MM.1S (cell line): ENCODE measurements at regions not wholly inside any gene's neighbourhood (a gene's known extent, or its start where the extent isn't known, plus 50 kb on each side); places are given as distances from the start of the nearest gene placed in this dataset.

Experiments used
- DNase-seq: peaks from one replicate; pipeline ENCODE4 v3.0.0-alpha.2; 2015
- H2AFZ ChIP-seq: fragments of 300-600 bp; sonication (generic); 2 replicates; pipeline ENCODE4 v1.6.0; 2016; ENCODE audit warnings: antibody characterized with exemption, low read length
- H3F3A ChIP-seq: fragments of 300-600 bp; sonication (generic); 2 replicates; pipeline ENCODE4 v1.6.1; 2016; ENCODE audit warnings: mild to moderate bottlenecking, antibody characterized with exemption, low read length, moderate library complexity, mixed read lengths; ENCODE audit not compliant: insufficient read depth
- H3K27ac ChIP-seq: fragments of 300-600 bp; sonication (generic); 2 replicates; pipeline ENCODE4 v1.5.1; 2016; ENCODE audit warnings: mild to moderate bottlenecking, low read length
- H3K27me3 ChIP-seq: fragments of 300-600 bp; sonication (generic); replicated peaks from 2 replicates; pipeline ENCODE4 v1.6.0; 2016; ENCODE audit warnings: low read length; ENCODE audit not compliant: insufficient read depth
- H3K36me3 ChIP-seq: fragments of 300-600 bp; sonication (generic); replicated peaks from 2 replicates; pipeline ENCODE4 v1.6.1; 2016; ENCODE audit warnings: mild to moderate bottlenecking, low read length, mixed read lengths; ENCODE audit not compliant: insufficient read depth
- H3K4me1 ChIP-seq: fragments of 300-600 bp; sonication (generic); 2 replicates; pipeline ENCODE4 v1.6.1; 2016; ENCODE audit warnings: low read length, mixed read lengths
- H3K4me2 ChIP-seq: fragments of 300-600 bp; sonication (generic); 2 replicates; pipeline ENCODE4 v1.6.0; 2016; ENCODE audit warnings: low read depth, low read length
- H3K4me3 ChIP-seq: fragments of 300-600 bp; sonication (generic); 2 replicates; pipeline ENCODE4 v1.5.1; 2016; ENCODE audit warnings: low read length, mixed read lengths
- H3K79me2 ChIP-seq: fragments of 300-600 bp; sonication (generic); 2 replicates; pipeline ENCODE4 v1.6.1; 2016; ENCODE audit warnings: mixed run types, low read length, mixed read lengths
- H3K9ac ChIP-seq: fragments of 300-600 bp; sonication (generic); 2 replicates; pipeline ENCODE4 v1.6.1; 2016; ENCODE audit warnings: low read length, mixed read lengths
- H3K9me2 ChIP-seq: fragments of 300-600 bp; sonication (generic); replicated peaks from 2 replicates; pipeline ENCODE4 v1.6.1; 2016; ENCODE audit warnings: mild to moderate bottlenecking, low read length, mixed read lengths; ENCODE audit not compliant: insufficient read depth
- H3K9me3 ChIP-seq: fragments of 300-600 bp; sonication (generic); replicated peaks from 2 replicates; pipeline ENCODE4 v1.6.1; 2016; ENCODE audit warnings: mild to moderate bottlenecking, low read length, mixed read lengths; ENCODE audit not compliant: insufficient read depth
- H4K20me1 ChIP-seq: fragments of 300-600 bp; sonication (generic); 2 replicates; pipeline ENCODE4 v1.6.1; 2016; ENCODE audit warnings: mild to moderate bottlenecking, low read length, moderate library complexity, mixed read lengths; ENCODE audit not compliant: insufficient read depth
- EZH2 ChIP-seq: fragments of 300-600 bp; sonication (generic); optimal IDR thresholded peaks from 2 replicates; pipeline ENCODE3; 2017; ENCODE audit warnings: low read depth, mild to moderate bottlenecking, antibody characterized with exemption, low read length, mixed read lengths
- EZH2phosphoT487 ChIP-seq: fragments of 300-600 bp; sonication (generic); IDR thresholded peaks from 2 replicates; pipeline ENCODE4 v1.6.1; 2018; ENCODE audit warnings: antibody characterized with exemption, low read length
- TF ChIP-seq, protein P1 (sequence below): fragments of 300-600 bp; sonication (generic); IDR thresholded peaks from 2 replicates; pipeline ENCODE4 v1.5.1; 2016; ENCODE audit warnings: antibody characterized with exemption, low read length, mixed read lengths

DNA sequence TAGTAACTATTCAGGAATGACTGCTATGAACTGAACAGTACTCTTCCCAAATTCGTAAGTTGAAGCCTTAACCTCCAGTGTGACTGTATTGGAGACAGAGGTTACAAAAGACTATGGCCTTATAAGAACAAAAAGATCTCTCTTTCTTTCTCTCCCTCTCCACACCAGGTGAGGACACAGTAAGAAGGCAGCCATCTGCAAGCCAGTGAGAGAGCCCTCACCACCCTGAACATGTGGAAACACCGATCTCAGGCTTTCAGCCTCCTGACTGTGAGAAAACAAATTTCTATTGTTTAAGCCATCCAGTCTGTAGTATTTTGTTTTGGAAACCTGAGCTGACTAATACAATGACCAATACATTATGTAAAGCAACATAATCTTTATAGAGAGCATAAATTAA is 888.9 kb downstream of the SLITRK1 start:
- Histone ChIP-seq H3K9me2 (no peaks in the 10 kb centered on the region), H3K36me3 (no peaks in the 10 kb centered on the region), H3K4me3 (no peak overlapping the region), H3K9me3 (no peaks in the 10 kb centered on the region), H3K4me2 (no peak overlapping the region), H3K4me1 (no peaks in the 10 kb centered on the region), H3K79me2 (no peaks in the 10 kb centered on the region), H3K9ac (no peak overlapping the region), H4K20me1 (no peaks in the 10 kb centered on the region), H3K27ac (no peak overlapping the region), H3F3A (no peaks in the 10 kb centered on the region), H2AFZ (no peak overlapping the region), H3K27me3 (no peaks in the 10 kb centered on the region)
- TF ChIP-seq EZH2 (no peak), EZH2phosphoT487 (no peak)
- TF ChIP-seq, protein P1, sequence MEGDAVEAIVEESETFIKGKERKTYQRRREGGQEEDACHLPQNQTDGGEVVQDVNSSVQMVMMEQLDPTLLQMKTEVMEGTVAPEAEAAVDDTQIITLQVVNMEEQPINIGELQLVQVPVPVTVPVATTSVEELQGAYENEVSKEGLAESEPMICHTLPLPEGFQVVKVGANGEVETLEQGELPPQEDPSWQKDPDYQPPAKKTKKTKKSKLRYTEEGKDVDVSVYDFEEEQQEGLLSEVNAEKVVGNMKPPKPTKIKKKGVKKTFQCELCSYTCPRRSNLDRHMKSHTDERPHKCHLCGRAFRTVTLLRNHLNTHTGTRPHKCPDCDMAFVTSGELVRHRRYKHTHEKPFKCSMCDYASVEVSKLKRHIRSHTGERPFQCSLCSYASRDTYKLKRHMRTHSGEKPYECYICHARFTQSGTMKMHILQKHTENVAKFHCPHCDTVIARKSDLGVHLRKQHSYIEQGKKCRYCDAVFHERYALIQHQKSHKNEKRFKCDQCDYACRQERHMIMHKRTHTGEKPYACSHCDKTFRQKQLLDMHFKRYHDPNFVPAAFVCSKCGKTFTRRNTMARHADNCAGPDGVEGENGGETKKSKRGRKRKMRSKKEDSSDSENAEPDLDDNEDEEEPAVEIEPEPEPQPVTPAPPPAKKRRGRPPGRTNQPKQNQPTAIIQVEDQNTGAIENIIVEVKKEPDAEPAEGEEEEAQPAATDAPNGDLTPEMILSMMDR: no peak
- DNase-seq: no peak

DNA sequence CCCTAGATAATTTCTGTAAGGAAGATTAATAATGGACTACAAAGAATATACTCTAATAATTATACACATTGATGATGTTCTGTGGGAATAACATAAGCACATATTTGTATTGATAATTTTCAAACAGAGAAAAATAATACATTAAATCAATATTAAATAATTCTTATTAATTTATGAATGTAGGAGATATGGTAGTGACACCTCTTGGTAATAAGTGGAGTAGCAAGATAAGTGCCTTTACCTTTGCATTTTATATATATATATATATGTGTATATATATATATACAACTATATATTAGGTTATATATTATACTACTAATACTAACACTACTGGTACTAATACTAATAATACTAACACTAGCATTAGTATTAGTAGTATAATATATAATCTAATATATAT is 905.8 kb downstream of the SLITRK1 start:
- Histone ChIP-seq H3K9ac (no peak overlapping the region), H3F3A (no peaks in the 10 kb centered on the region), H2AFZ (no peak overlapping the region), H3K27me3 (no peaks in the 10 kb centered on the region), H3K36me3 (no peaks in the 10 kb centered on the region), H3K9me2 (no peaks in the 10 kb centered on the region), H4K20me1 (no peaks in the 10 kb centered on the region), H3K4me2 (no peak overlapping the region), H3K9me3 (no peaks in the 10 kb centered on the region), H3K4me3 (no peak overlapping the region), H3K4me1 (no peaks in the 10 kb centered on the region), H3K27ac (no peak overlapping the region), H3K79me2 (no peaks in the 10 kb centered on the region)
- no peak for DNase-seq
- TF ChIP-seq EZH2 (no peak), EZH2phosphoT487 (no peak)
- TF ChIP-seq, protein P1: no peak

DNA sequence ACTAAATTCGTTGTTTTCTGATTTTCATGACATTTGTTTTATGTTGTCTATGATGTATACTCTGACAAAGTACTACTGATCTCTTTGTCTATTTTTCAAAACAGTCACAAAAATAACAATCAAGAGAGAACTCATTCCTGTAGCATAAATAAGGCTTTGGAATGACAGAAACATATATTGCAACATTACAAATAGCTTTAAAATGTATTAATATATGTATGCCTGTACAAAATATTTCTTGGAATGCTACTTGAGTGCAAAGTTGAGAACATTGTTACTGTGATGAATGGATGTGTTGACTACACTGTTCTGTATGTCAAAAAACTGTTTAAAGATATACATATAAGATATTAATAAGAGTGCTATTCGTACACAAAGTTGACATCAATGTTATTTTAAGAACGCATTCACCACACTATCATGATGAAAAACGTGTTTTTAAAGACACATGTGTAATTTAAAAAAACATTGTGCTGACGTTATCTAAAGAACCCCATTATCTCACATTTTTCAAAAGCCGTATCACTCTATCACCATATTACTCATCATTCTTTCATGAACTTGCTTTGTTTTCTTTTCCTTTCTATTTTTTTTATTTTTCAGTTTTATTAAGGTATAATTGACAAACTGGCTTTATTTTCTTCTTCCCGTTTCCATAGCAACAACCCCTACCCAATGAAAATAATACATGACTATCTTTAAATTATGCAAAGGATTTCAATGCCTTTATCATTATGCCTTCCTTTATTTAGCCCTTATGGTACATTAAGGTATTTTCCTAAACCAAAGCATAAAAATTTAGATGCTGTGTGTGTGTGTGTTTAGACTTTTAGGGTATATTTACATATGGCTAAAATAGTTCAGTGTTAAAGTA is 918.8 kb downstream of the SLITRK1 start:
- no peak for DNase-seq
- no peaks in the 10 kb centered on the region for H3K9me2 ChIP-seq
- H3K36me3 ChIP-seq: no peaks in the 10 kb centered on the region
- H3K27me3 ChIP-seq: no peaks in the 10 kb centered on the region
- H3K4me1 ChIP-seq: no peaks in the 10 kb centered on the region
- TF ChIP-seq EZH2phosphoT487 (no peak), EZH2 (no peak)
- TF ChIP-seq, protein P1: no peak
- no peak overlapping the region for H3K27ac ChIP-seq
- no peak overlapping the region for H3K9ac ChIP-seq
- no peaks in the 10 kb centered on the region for H3K9me3 ChIP-seq
- no peaks in the 10 kb centered on the region for H4K20me1 ChIP-seq
- no peaks in the 10 kb centered on the region for H3K79me2 ChIP-seq
- no peaks in the 10 kb centered on the region for H3F3A ChIP-seq
- no peak overlapping the region for H3K4me3 ChIP-seq
- no peak overlapping the region for H2AFZ ChIP-seq
- no peak overlapping the region for H3K4me2 ChIP-seq
